Liver (tissue), 8 donors: ENCODE measurements at regions not wholly inside any gene's neighbourhood (a gene's known extent, or its start where the extent isn't known, plus 50 kb on each side); places are given as distances from the start of the nearest gene placed in this dataset.
A peak's percentile ranks its signal among the peaks of the same experiment; 100 is the strongest.

ENCODE experiments used
- DNase-seq: peaks from one replicate; pipeline ENCODE4 v3.0.0-alpha.2; 2017; ENCODE audit warnings: low spot score
- H3K27ac ChIP-seq, 2 donors: one replicate each; pipeline ENCODE4 v1.7.0; 2013; ENCODE audit warnings: inconsistent platforms in 2 of 2, low read length in 2 of 2, control low read depth in 1 of 2, low read depth in 1 of 2, mild to moderate bottlenecking in 1 of 2
- H3K27me3 ChIP-seq, 4 donors: one replicate each; pipeline versions ENCODE4 v1.6.1 to v1.7.0; 2013; ENCODE audit warnings: low read length in 3 of 4, inconsistent platforms in 1 of 4, mild to moderate bottlenecking in 1 of 4, moderate library complexity in 1 of 4; ENCODE audit not compliant: control insufficient read depth in 4 of 4, insufficient read depth in 4 of 4
- H3K36me3 ChIP-seq, 4 donors: one replicate each; pipeline versions ENCODE4 v1.6.1 to v1.7.0; 2013; ENCODE audit warnings: low read length in 3 of 4, mild to moderate bottlenecking in 3 of 4, low read depth in 1 of 4, moderate library complexity in 1 of 4; ENCODE audit not compliant: control insufficient read depth in 4 of 4, insufficient read depth in 3 of 4
- H3K4me1 ChIP-seq, 4 donors: one replicate each; pipeline versions ENCODE4 v1.6.1 to v1.7.0; 2013; ENCODE audit warnings: low read length in 3 of 4, mild to moderate bottlenecking in 3 of 4, moderate library complexity in 1 of 4; ENCODE audit not compliant: control insufficient read depth in 4 of 4, insufficient read depth in 4 of 4
- H3K4me3 ChIP-seq, 3 donors: one replicate each; pipeline versions ENCODE4 v1.6.1 to v1.7.0; 2013; ENCODE audit warnings: low read length in 3 of 3, control low read depth in 1 of 3, low read depth in 1 of 3, mild to moderate bottlenecking in 1 of 3
- H3K9ac ChIP-seq, 2 donors: one replicate each; pipeline ENCODE4 v1.7.0; 2013; ENCODE audit warnings: low read length in 2 of 2, mild to moderate bottlenecking in 2 of 2, moderate library complexity in 2 of 2, control low read depth in 1 of 2, low read depth in 1 of 2
- H3K9me3 ChIP-seq, 4 donors: one replicate each; pipeline versions ENCODE4 v1.6.1 to v1.7.0; 2013; ENCODE audit warnings: low read length in 3 of 4; ENCODE audit not compliant: control insufficient read depth in 4 of 4
- EGR1 ChIP-seq, 2 donors: IDR thresholded peaks; 2 replicates each; pipeline ENCODE4 v1.6.1; 2016 to 2018; ENCODE audit warnings: antibody characterized with exemption in 2 of 2, low read depth in 2 of 2
- FOXA1 ChIP-seq: IDR thresholded peaks from 2 replicates; pipeline ENCODE4 v1.6.1; 2016; ENCODE audit warnings: antibody characterized with exemption
- FOXA2 ChIP-seq: IDR thresholded peaks from 2 replicates; pipeline ENCODE4 v1.6.1; 2016; ENCODE audit warnings: antibody characterized with exemption
- GABPA ChIP-seq, 2 donors: IDR thresholded peaks in 1 of 2; conservative IDR thresholded peaks in 1 of 2; 2 replicates each; pipeline ENCODE4 v1.6.1; 2016; ENCODE audit warnings: antibody characterized with exemption in 2 of 2, mild to moderate bottlenecking in 1 of 2, moderate library complexity in 1 of 2
- HNF4A ChIP-seq, 2 donors: conservative IDR thresholded peaks; 2 replicates each; pipeline ENCODE4 v1.6.1; 2016; ENCODE audit warnings: antibody characterized with exemption in 2 of 2, mild to moderate bottlenecking in 2 of 2
- HNF4G ChIP-seq: IDR thresholded peaks from 2 replicates; pipeline ENCODE4 v1.6.1; 2016; ENCODE audit warnings: antibody characterized with exemption
- JUND ChIP-seq, 2 donors: IDR thresholded peaks; 2 replicates each; pipeline ENCODE4 v1.6.1; 2016; ENCODE audit warnings: antibody characterized with exemption in 2 of 2
- MAX ChIP-seq: IDR thresholded peaks from 2 replicates; pipeline ENCODE4 v1.6.1; 2016; ENCODE audit warnings: antibody characterized with exemption
- NR2F2 ChIP-seq: IDR thresholded peaks from 2 replicates; pipeline ENCODE4 v1.6.1; 2016; ENCODE audit warnings: antibody characterized with exemption
- RAD21 ChIP-seq, 2 donors: IDR thresholded peaks; 2 replicates each; pipeline ENCODE4 v1.6.1; 2016; ENCODE audit warnings: antibody characterized with exemption in 2 of 2, mild to moderate bottlenecking in 2 of 2
- RXRA ChIP-seq, 2 donors: IDR thresholded peaks; 2 replicates each; pipeline ENCODE4 v1.6.1; 2017 to 2018; ENCODE audit warnings: antibody characterized with exemption in 2 of 2, mild to moderate bottlenecking in 1 of 2
- SP1 ChIP-seq: IDR thresholded peaks from 2 replicates; pipeline ENCODE4 v1.6.1; 2018; ENCODE audit warnings: antibody characterized with exemption, mild to moderate bottlenecking
- TAF1 ChIP-seq: conservative IDR thresholded peaks from 2 replicates; pipeline ENCODE4 v1.6.1; 2016; ENCODE audit warnings: antibody characterized with exemption, mild to moderate bottlenecking
- YY1 ChIP-seq: IDR thresholded peaks from 2 replicates; pipeline ENCODE4 v1.6.1; 2016; ENCODE audit warnings: antibody characterized with exemption, mild to moderate bottlenecking
- WGBS: extraction: QIAGEN DNeasy Blood & Tissue Kit; methylation state at CpG from one replicate; pipeline ENCODE4 v1.1.7; 2013; 5-methylcytosine and 5-hydroxymethylcytosine counted together
- TF ChIP-seq, protein P1 (sequence below): fragments of 150-350 bp; IDR thresholded peaks from 2 replicates; pipeline ENCODE4 v1.5.1; 2017; ENCODE audit warnings: improper control_type of control experiment, low read depth, low read length; ENCODE audit not compliant: missing input control
- TF ChIP-seq, protein P2 (sequence below): IDR thresholded peaks from 2 replicates; pipeline ENCODE4 v1.6.1; 2016; ENCODE audit warnings: antibody characterized with exemption
- TF ChIP-seq, protein P3 (sequence below): IDR thresholded peaks from 2 replicates; pipeline ENCODE4 v1.6.1; 2016; ENCODE audit warnings: antibody characterized with exemption
- TF ChIP-seq, protein P4 (sequence below): IDR thresholded peaks from 2 replicates; pipeline ENCODE4 v1.6.1; 2016; ENCODE audit warnings: antibody characterized with exemption, mild to moderate bottlenecking
- donor health status: healthy.
- donor health status: healthy.
- donor health status: healthy.
- donor health status: healthy.
- donor health status: healthy.

- WGBS, result 70% methylated on average over 3 of the region's 3 CpGs
- peaks cover 0 to 6% (median 2%) of the 10 kb centered on the region in 4 donors for H3K4me1 ChIP-seq
- no peak overlapping the region for H3K9ac ChIP-seq
- H3K27me3 ChIP-seq, result no peaks in the 10 kb centered on the region
- DNase-seq, result no peak
- no peaks in the 10 kb centered on the region for H3K36me3 ChIP-seq
- H3K9me3 ChIP-seq, result no peaks in the 10 kb centered on the region
- TF ChIP-seq TAF1 (no peak), EGR1 (IDR thresholded peaks at IDR 0.05; ENCODE audit: low read depth in 2 of 2) (no peak), JUND (IDR thresholded peaks at IDR 0.05) (no peak), HNF4G (no peak), HNF4A (conservative IDR thresholded peaks at IDR 0.05) (peak; percentile 43 to 54), SP1 (no peak)
- TF ChIP-seq, protein P1, sequence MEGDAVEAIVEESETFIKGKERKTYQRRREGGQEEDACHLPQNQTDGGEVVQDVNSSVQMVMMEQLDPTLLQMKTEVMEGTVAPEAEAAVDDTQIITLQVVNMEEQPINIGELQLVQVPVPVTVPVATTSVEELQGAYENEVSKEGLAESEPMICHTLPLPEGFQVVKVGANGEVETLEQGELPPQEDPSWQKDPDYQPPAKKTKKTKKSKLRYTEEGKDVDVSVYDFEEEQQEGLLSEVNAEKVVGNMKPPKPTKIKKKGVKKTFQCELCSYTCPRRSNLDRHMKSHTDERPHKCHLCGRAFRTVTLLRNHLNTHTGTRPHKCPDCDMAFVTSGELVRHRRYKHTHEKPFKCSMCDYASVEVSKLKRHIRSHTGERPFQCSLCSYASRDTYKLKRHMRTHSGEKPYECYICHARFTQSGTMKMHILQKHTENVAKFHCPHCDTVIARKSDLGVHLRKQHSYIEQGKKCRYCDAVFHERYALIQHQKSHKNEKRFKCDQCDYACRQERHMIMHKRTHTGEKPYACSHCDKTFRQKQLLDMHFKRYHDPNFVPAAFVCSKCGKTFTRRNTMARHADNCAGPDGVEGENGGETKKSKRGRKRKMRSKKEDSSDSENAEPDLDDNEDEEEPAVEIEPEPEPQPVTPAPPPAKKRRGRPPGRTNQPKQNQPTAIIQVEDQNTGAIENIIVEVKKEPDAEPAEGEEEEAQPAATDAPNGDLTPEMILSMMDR, result no peak
- TF ChIP-seq, protein P2, sequence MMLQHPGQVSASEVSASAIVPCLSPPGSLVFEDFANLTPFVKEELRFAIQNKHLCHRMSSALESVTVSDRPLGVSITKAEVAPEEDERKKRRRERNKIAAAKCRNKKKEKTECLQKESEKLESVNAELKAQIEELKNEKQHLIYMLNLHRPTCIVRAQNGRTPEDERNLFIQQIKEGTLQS, result no peak
- TF ChIP-seq, protein P3, sequence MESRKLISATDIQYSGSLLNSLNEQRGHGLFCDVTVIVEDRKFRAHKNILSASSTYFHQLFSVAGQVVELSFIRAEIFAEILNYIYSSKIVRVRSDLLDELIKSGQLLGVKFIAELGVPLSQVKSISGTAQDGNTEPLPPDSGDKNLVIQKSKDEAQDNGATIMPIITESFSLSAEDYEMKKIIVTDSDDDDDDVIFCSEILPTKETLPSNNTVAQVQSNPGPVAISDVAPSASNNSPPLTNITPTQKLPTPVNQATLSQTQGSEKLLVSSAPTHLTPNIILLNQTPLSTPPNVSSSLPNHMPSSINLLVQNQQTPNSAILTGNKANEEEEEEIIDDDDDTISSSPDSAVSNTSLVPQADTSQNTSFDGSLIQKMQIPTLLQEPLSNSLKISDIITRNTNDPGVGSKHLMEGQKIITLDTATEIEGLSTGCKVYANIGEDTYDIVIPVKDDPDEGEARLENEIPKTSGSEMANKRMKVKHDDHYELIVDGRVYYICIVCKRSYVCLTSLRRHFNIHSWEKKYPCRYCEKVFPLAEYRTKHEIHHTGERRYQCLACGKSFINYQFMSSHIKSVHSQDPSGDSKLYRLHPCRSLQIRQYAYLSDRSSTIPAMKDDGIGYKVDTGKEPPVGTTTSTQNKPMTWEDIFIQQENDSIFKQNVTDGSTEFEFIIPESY, result no peak
- H3K27ac ChIP-seq, result no peak overlapping the region
- H3K4me3 ChIP-seq, result no peak overlapping the region
These were observed 980.9 kb upstream of the GJE1 start for GRCh38 chr6:141151710-141152417.

DNA sequence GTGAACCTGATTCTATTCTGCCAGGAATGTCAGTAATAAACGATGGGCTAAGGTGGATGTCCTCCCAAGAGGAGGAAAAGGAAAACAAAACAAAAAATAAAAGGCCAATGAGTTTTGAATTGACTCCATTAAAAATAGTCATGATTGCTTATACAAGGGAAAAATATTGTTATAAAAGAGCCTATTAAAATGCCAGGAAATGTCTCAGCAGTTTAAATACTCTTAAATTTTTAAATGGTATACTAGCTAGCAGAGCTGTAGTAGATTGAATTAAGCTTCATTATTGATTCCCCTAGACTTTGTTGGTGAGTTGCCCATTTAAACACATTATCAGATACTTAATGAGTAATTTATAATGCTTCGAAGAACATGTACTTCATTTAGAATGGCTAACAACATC lies 990.9 kb upstream of the GJE1 start:
- Histone ChIP-seq H3K27me3 (no peaks in the 10 kb centered on the region), H3K9me3 (no peaks in the 10 kb centered on the region), H3K4me1 (no peaks in the 10 kb centered on the region), H3K36me3 (no peaks in the 10 kb centered on the region), H3K9ac (no peak overlapping the region), H3K27ac (no peak overlapping the region), H3K4me3 (no peak overlapping the region)
- no peak for TF ChIP-seq YY1
- no peak for TF ChIP-seq EGR1 (IDR thresholded peaks at IDR 0.05; ENCODE audit: low read depth in 2 of 2)
- no peak for TF ChIP-seq HNF4G
- no peak for TF ChIP-seq RAD21 (IDR thresholded peaks at IDR 0.05)
- no peak for TF ChIP-seq GABPA (IDR thresholded peaks at IDR 0.05 in 1 of 2, conservative IDR thresholded peaks at IDR 0.05 in 1 of 2)
- TF ChIP-seq SP1, result no peak
- TF ChIP-seq JUND (IDR thresholded peaks at IDR 0.05), result no peak
- TF ChIP-seq NR2F2, result no peak
- TF ChIP-seq, protein P4, sequence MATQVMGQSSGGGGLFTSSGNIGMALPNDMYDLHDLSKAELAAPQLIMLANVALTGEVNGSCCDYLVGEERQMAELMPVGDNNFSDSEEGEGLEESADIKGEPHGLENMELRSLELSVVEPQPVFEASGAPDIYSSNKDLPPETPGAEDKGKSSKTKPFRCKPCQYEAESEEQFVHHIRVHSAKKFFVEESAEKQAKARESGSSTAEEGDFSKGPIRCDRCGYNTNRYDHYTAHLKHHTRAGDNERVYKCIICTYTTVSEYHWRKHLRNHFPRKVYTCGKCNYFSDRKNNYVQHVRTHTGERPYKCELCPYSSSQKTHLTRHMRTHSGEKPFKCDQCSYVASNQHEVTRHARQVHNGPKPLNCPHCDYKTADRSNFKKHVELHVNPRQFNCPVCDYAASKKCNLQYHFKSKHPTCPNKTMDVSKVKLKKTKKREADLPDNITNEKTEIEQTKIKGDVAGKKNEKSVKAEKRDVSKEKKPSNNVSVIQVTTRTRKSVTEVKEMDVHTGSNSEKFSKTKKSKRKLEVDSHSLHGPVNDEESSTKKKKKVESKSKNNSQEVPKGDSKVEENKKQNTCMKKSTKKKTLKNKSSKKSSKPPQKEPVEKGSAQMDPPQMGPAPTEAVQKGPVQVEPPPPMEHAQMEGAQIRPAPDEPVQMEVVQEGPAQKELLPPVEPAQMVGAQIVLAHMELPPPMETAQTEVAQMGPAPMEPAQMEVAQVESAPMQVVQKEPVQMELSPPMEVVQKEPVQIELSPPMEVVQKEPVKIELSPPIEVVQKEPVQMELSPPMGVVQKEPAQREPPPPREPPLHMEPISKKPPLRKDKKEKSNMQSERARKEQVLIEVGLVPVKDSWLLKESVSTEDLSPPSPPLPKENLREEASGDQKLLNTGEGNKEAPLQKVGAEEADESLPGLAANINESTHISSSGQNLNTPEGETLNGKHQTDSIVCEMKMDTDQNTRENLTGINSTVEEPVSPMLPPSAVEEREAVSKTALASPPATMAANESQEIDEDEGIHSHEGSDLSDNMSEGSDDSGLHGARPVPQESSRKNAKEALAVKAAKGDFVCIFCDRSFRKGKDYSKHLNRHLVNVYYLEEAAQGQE, result no peak
- TF ChIP-seq HNF4A (conservative IDR thresholded peaks at IDR 0.05), result no peak
- TF ChIP-seq, protein P3, result no peak
- no peak for TF ChIP-seq FOXA2
- TF ChIP-seq FOXA1, result no peak
- TF ChIP-seq TAF1, result no peak
- no peak for TF ChIP-seq MAX
- TF ChIP-seq, protein P2, result no peak
- TF ChIP-seq RXRA (IDR thresholded peaks at IDR 0.05), result no peak
- no peak for DNase-seq
- WGBS, result 39% methylated on average over 2 of the region's 2 CpGs
